ENCODE measurements at regions not wholly inside any gene's neighbourhood (a gene's known extent, or its start where the extent isn't known, plus 50 kb on each side); places are given as distances from the start of the nearest gene placed in this dataset.
"Not testable (repeated sequence)": the region's sequence is repeated elsewhere in the genome, so short reads cannot be mapped to it uniquely, and the experiment has no call there.

DNA sequence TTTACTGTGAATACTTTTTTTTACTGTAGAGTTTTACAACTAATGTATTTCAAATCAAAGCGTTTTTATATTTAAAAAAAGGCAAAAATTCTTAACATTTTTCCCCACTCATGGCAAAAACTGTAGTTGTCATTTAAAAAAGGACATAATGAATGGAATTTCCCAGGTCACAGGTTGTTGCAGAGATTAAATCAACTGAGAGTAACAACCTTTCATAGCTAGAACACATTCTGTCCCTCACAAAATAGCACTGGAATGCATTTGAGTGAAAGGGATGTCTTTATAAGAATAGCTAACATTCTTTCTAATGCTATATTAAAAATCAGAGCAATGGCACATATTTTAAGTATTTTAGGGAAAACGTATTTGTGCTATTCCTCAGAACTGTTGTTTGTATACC is 1393.3 kb upstream of the ATXN8OS start:
- POLR2A ChIA-PET, result no interaction called here
- TF ChIP-seq, protein P1, sequence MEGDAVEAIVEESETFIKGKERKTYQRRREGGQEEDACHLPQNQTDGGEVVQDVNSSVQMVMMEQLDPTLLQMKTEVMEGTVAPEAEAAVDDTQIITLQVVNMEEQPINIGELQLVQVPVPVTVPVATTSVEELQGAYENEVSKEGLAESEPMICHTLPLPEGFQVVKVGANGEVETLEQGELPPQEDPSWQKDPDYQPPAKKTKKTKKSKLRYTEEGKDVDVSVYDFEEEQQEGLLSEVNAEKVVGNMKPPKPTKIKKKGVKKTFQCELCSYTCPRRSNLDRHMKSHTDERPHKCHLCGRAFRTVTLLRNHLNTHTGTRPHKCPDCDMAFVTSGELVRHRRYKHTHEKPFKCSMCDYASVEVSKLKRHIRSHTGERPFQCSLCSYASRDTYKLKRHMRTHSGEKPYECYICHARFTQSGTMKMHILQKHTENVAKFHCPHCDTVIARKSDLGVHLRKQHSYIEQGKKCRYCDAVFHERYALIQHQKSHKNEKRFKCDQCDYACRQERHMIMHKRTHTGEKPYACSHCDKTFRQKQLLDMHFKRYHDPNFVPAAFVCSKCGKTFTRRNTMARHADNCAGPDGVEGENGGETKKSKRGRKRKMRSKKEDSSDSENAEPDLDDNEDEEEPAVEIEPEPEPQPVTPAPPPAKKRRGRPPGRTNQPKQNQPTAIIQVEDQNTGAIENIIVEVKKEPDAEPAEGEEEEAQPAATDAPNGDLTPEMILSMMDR (IDR thresholded peaks at IDR 0.05; ENCODE audit: control extremely low read depth, extremely low read depth, low read depth, missing control alignments), result no peak
- no peak for DNase-seq (ENCODE audit: extremely low spot score)
- CTCF ChIA-PET, result no interaction called here

GRCh38 chr13:68713394-68713793 is 1394.2 kb upstream of the ATXN8OS start:
- TF ChIP-seq, protein P1 (IDR thresholded peaks at IDR 0.05; ENCODE audit: control extremely low read depth, extremely low read depth, low read depth, missing control alignments), result no peak
- CTCF ChIA-PET, result no interaction called here

GRCh38 chr13:68708336-68708908 is 1399.2 kb upstream of the ATXN8OS start:
- TF ChIP-seq, protein P1 (IDR thresholded peaks at IDR 0.05; ENCODE audit: control extremely low read depth, extremely low read depth, low read depth, missing control alignments), result no peak
- CTCF ChIA-PET, result interaction anchor here (1.0 kb wide), 1 partner anchor 24 kb away, joined by 3 read pairs; no protein-coding TSS in a partner anchor
- POLR2A ChIA-PET, result no interaction called here
- no peak for DNase-seq (ENCODE audit: extremely low spot score)

More at GRCh38 chr13:68713394-68713793, 1394.2 kb upstream of the ATXN8OS start:
- no peak for DNase-seq (ENCODE audit: extremely low spot score)
- POLR2A ChIA-PET, result no interaction called here

- CTCF ChIA-PET; POLR2A ChIA-PET; DNase-seq (ENCODE audit: extremely low spot score): not testable (repeated sequence)
Observed at GRCh38 chr13:68706044-68706443, 1401.6 kb upstream of the ATXN8OS start.

GRCh38 chr13:68697551-68697950 is 1410.1 kb upstream of the ATXN8OS start:
- ChIA-PET CTCF (no interaction called here), POLR2A (no interaction called here)
- TF ChIP-seq, protein P1 (IDR thresholded peaks at IDR 0.05; ENCODE audit: control extremely low read depth, extremely low read depth, low read depth, missing control alignments), result no peak
- no peak for DNase-seq (ENCODE audit: extremely low spot score)

GRCh38 chr13:68696907-68697306 is 1410.7 kb upstream of the ATXN8OS start:
- POLR2A ChIA-PET, result no interaction called here
- CTCF ChIA-PET, result no interaction called here
- DNase-seq (ENCODE audit: extremely low spot score), result no peak
- TF ChIP-seq, protein P1 (IDR thresholded peaks at IDR 0.05; ENCODE audit: control extremely low read depth, extremely low read depth, low read depth, missing control alignments), result no peak

DNA sequence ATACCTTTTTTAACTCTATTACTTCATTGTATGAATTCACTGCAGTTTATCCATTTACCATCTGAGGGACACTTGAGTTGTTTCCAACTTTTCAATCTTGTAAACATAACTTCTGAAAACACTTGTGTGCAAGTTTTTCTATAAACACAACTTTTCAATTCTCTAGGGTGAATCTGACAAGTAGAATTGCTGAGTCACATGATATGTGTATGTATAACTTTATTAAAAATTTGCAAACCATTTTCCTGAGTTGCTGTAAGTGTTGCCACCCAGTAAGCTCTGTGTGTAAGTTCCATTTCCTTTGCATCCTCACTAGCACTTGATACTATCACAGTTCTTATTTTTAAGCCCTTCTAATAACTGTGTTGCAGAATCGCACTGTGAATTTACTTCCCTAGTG is 1415.6 kb upstream of the ATXN8OS start:
- no peak for DNase-seq (ENCODE audit: extremely low spot score)
- TF ChIP-seq, protein P1 (IDR thresholded peaks at IDR 0.05; ENCODE audit: control extremely low read depth, extremely low read depth, low read depth, missing control alignments), result no peak
- POLR2A ChIA-PET, result no interaction called here
- CTCF ChIA-PET, result no interaction called here

All from GM10248 (cell line).